ENCODE measurements at regions not wholly inside any gene's neighbourhood (a gene's known extent, or its start where the extent isn't known, plus 50 kb on each side); places are given as distances from the start of the nearest gene placed in this dataset.

DNA sequence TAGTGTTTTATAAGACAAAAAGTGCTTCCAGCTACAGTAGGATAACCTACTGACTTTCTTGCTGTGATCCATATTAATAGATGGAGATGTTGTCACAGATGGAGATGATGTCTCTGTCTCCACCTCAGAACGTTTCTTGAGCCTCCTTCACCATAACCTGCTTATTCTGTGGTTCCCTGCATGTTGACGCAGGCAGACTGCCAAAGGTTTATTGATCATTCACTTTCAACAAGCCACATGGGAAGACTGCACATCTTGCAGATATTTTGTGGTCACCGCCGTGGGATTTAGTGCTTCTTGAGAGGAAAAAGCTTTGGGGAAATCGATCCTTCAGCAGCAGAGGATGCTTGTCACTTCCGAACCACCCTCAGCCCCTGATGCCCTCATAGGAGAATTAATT lies 943.0 kb upstream of the PRKX start:
- TF ChIP-seq TAF1 (IDR thresholded peaks at IDR 0.05; ENCODE audit: borderline replicate concordance, insufficient read depth, low read length) (no peak), FOXP2 (optimal IDR thresholded peaks at IDR 0.05; ENCODE audit: borderline replicate concordance, extremely low read depth, extremely low read length, insufficient read depth) (no peak), SIN3A (IDR thresholded peaks at IDR 0.05; ENCODE audit: borderline replicate concordance, insufficient read depth, low read length) (no peak), POLR2AphosphoS5 (IDR thresholded peaks at IDR 0.05; ENCODE audit: low read depth, low read length) (no peak)
- TF ChIP-seq, protein P1, sequence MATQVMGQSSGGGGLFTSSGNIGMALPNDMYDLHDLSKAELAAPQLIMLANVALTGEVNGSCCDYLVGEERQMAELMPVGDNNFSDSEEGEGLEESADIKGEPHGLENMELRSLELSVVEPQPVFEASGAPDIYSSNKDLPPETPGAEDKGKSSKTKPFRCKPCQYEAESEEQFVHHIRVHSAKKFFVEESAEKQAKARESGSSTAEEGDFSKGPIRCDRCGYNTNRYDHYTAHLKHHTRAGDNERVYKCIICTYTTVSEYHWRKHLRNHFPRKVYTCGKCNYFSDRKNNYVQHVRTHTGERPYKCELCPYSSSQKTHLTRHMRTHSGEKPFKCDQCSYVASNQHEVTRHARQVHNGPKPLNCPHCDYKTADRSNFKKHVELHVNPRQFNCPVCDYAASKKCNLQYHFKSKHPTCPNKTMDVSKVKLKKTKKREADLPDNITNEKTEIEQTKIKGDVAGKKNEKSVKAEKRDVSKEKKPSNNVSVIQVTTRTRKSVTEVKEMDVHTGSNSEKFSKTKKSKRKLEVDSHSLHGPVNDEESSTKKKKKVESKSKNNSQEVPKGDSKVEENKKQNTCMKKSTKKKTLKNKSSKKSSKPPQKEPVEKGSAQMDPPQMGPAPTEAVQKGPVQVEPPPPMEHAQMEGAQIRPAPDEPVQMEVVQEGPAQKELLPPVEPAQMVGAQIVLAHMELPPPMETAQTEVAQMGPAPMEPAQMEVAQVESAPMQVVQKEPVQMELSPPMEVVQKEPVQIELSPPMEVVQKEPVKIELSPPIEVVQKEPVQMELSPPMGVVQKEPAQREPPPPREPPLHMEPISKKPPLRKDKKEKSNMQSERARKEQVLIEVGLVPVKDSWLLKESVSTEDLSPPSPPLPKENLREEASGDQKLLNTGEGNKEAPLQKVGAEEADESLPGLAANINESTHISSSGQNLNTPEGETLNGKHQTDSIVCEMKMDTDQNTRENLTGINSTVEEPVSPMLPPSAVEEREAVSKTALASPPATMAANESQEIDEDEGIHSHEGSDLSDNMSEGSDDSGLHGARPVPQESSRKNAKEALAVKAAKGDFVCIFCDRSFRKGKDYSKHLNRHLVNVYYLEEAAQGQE (IDR thresholded peaks at IDR 0.05; ENCODE audit: insufficient read depth in 1 of 2, low read depth in 2 of 2, low read length in 2 of 2), result no peak

DNA sequence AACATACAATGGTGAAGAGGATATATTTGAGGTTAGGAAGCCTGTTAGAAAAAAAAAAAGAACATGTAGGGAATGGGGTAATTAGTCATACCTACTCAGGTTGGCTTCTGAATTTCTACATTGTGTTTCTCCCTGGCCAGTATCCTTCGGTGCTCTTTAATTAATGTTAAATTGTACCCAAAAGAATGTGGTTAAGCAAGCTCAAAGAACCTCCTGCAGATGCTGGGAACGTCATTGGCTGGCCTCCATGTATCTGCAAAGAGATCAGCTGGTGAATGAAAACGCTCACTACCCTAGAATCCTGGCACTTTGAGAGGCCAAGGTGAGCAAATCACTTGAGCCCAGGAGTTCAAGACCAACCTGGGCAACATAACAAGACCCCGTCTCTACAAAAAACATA lies 942.3 kb upstream of the PRKX start:
- TF ChIP-seq SIN3A (IDR thresholded peaks at IDR 0.05; ENCODE audit: borderline replicate concordance, insufficient read depth, low read length) (no peak), POLR2AphosphoS5 (IDR thresholded peaks at IDR 0.05; ENCODE audit: low read depth, low read length) (no peak), TAF1 (IDR thresholded peaks at IDR 0.05; ENCODE audit: borderline replicate concordance, insufficient read depth, low read length) (no peak), FOXP2 (optimal IDR thresholded peaks at IDR 0.05; ENCODE audit: borderline replicate concordance, extremely low read depth, extremely low read length, insufficient read depth) (no peak)
- TF ChIP-seq, protein P1 (IDR thresholded peaks at IDR 0.05; ENCODE audit: insufficient read depth in 1 of 2, low read depth in 2 of 2, low read length in 2 of 2), result no peak

DNA sequence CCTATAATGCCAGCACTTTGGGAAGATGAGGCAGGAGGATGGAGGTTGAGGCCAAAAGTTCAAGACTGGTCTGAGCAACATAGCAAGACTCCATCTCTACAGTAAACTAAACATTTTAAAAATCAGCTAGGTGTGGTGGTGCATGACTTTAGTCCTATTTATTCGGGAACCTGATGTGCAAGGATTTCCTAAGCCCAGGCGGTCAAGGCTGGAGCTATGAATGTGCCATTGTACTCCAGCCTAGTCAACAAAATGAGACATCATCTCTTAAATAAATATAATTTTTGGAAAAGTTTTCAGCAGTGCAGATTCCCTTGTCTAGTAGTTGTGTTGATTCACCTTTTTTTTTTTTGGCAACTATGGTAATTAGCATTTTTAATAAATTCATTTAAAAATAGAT lies 928.7 kb upstream of the PRKX start:
- TF ChIP-seq POLR2AphosphoS5 (IDR thresholded peaks at IDR 0.05; ENCODE audit: low read depth, low read length) (no peak), TAF1 (IDR thresholded peaks at IDR 0.05; ENCODE audit: borderline replicate concordance, insufficient read depth, low read length) (no peak), FOXP2 (optimal IDR thresholded peaks at IDR 0.05; ENCODE audit: borderline replicate concordance, extremely low read depth, extremely low read length, insufficient read depth) (no peak), SIN3A (IDR thresholded peaks at IDR 0.05; ENCODE audit: borderline replicate concordance, insufficient read depth, low read length) (no peak)
- TF ChIP-seq, protein P1 (IDR thresholded peaks at IDR 0.05; ENCODE audit: insufficient read depth in 1 of 2, low read depth in 2 of 2, low read length in 2 of 2), result no peak

DNA sequence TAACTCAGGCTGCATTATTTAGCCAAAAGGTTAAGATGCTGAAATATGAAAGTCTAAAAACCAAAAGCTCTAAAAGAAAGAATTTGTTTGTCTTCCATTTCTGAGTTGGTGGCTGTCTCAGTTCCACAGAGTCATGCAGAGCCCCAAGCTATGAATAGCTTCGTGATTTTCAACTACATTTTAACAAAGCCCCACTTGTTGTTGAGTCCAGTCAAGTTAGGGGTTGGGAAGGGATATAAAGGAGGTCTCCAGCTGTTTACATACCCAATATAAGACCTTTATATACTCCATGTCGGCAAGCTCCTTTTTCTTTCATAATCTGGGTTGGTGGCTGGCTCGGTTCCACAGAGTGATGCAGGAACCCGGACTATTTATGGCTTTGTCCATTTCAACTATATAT lies 924.6 kb upstream of the PRKX start:
- TF ChIP-seq TAF1 (IDR thresholded peaks at IDR 0.05; ENCODE audit: borderline replicate concordance, insufficient read depth, low read length), result no peak
- TF ChIP-seq FOXP2 (optimal IDR thresholded peaks at IDR 0.05; ENCODE audit: borderline replicate concordance, extremely low read depth, extremely low read length, insufficient read depth), result no peak
- TF ChIP-seq SIN3A (IDR thresholded peaks at IDR 0.05; ENCODE audit: borderline replicate concordance, insufficient read depth, low read length), result no peak
- no peak for TF ChIP-seq POLR2AphosphoS5 (IDR thresholded peaks at IDR 0.05; ENCODE audit: low read depth, low read length)
- TF ChIP-seq, protein P1 (IDR thresholded peaks at IDR 0.05; ENCODE audit: insufficient read depth in 1 of 2, low read depth in 2 of 2, low read length in 2 of 2), result no peak

DNA sequence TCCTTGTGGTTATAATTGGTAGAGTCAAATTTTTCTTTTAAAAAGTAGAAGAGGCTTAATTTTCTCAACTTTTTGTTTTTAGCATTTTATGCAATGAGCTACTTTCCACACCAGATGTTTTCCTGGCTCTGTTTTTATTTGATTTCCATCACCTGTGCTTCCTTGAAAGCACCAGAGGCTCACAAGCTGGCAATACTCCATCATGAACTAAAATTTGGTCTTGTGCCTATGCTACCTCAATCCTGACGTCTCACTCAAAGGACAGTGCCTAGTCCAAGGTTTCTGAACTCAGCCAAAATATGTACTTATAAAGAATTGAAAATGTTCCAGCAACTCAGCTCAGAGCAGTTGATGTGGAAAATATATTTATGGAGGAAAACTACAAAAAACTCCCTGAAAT lies 914.0 kb upstream of the PRKX start:
- TF ChIP-seq TAF1 (IDR thresholded peaks at IDR 0.05; ENCODE audit: borderline replicate concordance, insufficient read depth, low read length), result no peak
- TF ChIP-seq SIN3A (IDR thresholded peaks at IDR 0.05; ENCODE audit: borderline replicate concordance, insufficient read depth, low read length), result no peak
- no peak for TF ChIP-seq FOXP2 (optimal IDR thresholded peaks at IDR 0.05; ENCODE audit: borderline replicate concordance, extremely low read depth, extremely low read length, insufficient read depth)
- no peak for TF ChIP-seq POLR2AphosphoS5 (IDR thresholded peaks at IDR 0.05; ENCODE audit: low read depth, low read length)
- TF ChIP-seq, protein P1 (IDR thresholded peaks at IDR 0.05; ENCODE audit: insufficient read depth in 1 of 2, low read depth in 2 of 2, low read length in 2 of 2), result no peak

Data from PFSK-1 (cell line).